ENCODE measurements at regions not wholly inside any gene's neighbourhood (a gene's known extent, or its start where the extent isn't known, plus 50 kb on each side); places are given as distances from the start of the nearest gene placed in this dataset.

GRCh38 chr1:219105893-219106292, 67.8 kb upstream of the LYPLAL1 start:
- intact Hi-C loops (cut with micrococcal nuclease): no loop called here
- H3K4me3 ChIP-seq: no peak overlapping the region
- no peak for DNase-seq
- no peaks in the 10 kb centered on the region for H3K27me3 ChIP-seq (ENCODE audit: low read depth)
- no peak overlapping the region for H3K27ac ChIP-seq (replicated peaks)
- TF ChIP-seq CTCF (IDR thresholded peaks at IDR 0.05; ENCODE audit: borderline replicate concordance): no peak
- H3K4me1 ChIP-seq: no peaks in the 10 kb centered on the region
- H3K9me3 ChIP-seq (replicated peaks): no peaks in the 10 kb centered on the region
- no peaks in the 10 kb centered on the region for H3K36me3 ChIP-seq

GRCh38 chr1:219109424-219110018, 64.2 kb upstream of the LYPLAL1 start:
- Histone ChIP-seq H3K36me3 (no peaks in the 10 kb centered on the region), H3K4me3 (no peak overlapping the region), H3K27ac (replicated peaks) (no peak overlapping the region), H3K27me3 (ENCODE audit: low read depth) (no peaks in the 10 kb centered on the region), H3K4me1 (no peaks in the 10 kb centered on the region), H3K9me3 (replicated peaks) (peaks cover 17% of the 10 kb centered on the region)
- no peak for DNase-seq
- intact Hi-C loops (cut with micrococcal nuclease): no loop called here
- TF ChIP-seq CTCF (IDR thresholded peaks at IDR 0.05; ENCODE audit: borderline replicate concordance): no peak

- H3K36me3 ChIP-seq: no peaks in the 10 kb centered on the region
- no peaks in the 10 kb centered on the region for H3K27me3 ChIP-seq (ENCODE audit: low read depth)
- peaks cover 17% of the 10 kb centered on the region for H3K9me3 ChIP-seq (replicated peaks)
- intact Hi-C loops (cut with micrococcal nuclease): no loop called here
- H3K4me1 ChIP-seq: no peaks in the 10 kb centered on the region
- H3K4me3 ChIP-seq: no peak overlapping the region
- no peak overlapping the region for H3K27ac ChIP-seq (replicated peaks)
- no peak for DNase-seq
- TF ChIP-seq CTCF (IDR thresholded peaks at IDR 0.05; ENCODE audit: borderline replicate concordance): no peak
Observed at GRCh38 chr1:219113261-219113660, 60.4 kb upstream of the LYPLAL1 start.

- no peak for TF ChIP-seq CTCF (IDR thresholded peaks at IDR 0.05; ENCODE audit: borderline replicate concordance)
- Histone ChIP-seq H3K4me1 (no peaks in the 10 kb centered on the region), H3K4me3 (no peak overlapping the region), H3K9me3 (replicated peaks) (peaks cover 17% of the 10 kb centered on the region), H3K27ac (replicated peaks) (no peak overlapping the region), H3K27me3 (ENCODE audit: low read depth) (no peaks in the 10 kb centered on the region), H3K36me3 (no peaks in the 10 kb centered on the region)
- DNase-seq: no peak
- intact Hi-C loops (cut with micrococcal nuclease): no loop called here
Observed at GRCh38 chr1:219114014-219114413, 59.7 kb upstream of the LYPLAL1 start.

- no peak overlapping the region for H3K27ac ChIP-seq (replicated peaks)
- intact Hi-C loops (cut with micrococcal nuclease): no loop called here
- no peak for DNase-seq
Observed at GRCh38 chr1:219119839-219120238, 53.8 kb upstream of the LYPLAL1 start.

More at GRCh38 chr1:219119839-219120238, 53.8 kb upstream of the LYPLAL1 start:
- no peaks in the 10 kb centered on the region for H3K36me3 ChIP-seq
- H3K4me1 ChIP-seq: peaks cover 23% of the 10 kb centered on the region
- H3K27me3 ChIP-seq (ENCODE audit: low read depth): no peaks in the 10 kb centered on the region
- no peak for TF ChIP-seq CTCF (IDR thresholded peaks at IDR 0.05; ENCODE audit: borderline replicate concordance)
- no peaks in the 10 kb centered on the region for H3K9me3 ChIP-seq (replicated peaks)
- H3K4me3 ChIP-seq: no peak overlapping the region

Measured in left ventricle myocardium inferior (tissue), 1 donor.